ENCODE measurements at regions not wholly inside any gene's neighbourhood (a gene's known extent, or its start where the extent isn't known, plus 50 kb on each side); places are given as distances from the start of the nearest gene placed in this dataset.

DNA sequence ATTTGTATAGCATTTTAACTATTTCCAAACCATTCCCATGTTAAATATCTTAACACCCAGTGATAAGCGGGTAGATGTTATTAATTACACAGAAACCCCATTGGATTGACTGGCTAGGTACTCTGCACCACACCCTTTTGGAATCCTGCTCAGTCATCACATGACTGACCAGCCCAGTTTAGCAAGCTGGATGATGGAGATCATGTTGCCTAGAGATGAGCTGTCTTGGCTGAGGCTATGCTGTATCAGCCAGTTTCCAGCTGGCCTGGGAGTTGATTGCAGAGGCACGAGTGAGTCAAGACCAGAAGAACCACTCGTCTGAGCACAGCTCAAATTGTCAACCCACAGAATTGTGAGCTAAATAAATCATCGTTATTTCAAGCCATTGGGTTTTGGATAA lies 124.6 kb downstream of the ZNF621 start:
- TF ChIP-seq, protein P1, sequence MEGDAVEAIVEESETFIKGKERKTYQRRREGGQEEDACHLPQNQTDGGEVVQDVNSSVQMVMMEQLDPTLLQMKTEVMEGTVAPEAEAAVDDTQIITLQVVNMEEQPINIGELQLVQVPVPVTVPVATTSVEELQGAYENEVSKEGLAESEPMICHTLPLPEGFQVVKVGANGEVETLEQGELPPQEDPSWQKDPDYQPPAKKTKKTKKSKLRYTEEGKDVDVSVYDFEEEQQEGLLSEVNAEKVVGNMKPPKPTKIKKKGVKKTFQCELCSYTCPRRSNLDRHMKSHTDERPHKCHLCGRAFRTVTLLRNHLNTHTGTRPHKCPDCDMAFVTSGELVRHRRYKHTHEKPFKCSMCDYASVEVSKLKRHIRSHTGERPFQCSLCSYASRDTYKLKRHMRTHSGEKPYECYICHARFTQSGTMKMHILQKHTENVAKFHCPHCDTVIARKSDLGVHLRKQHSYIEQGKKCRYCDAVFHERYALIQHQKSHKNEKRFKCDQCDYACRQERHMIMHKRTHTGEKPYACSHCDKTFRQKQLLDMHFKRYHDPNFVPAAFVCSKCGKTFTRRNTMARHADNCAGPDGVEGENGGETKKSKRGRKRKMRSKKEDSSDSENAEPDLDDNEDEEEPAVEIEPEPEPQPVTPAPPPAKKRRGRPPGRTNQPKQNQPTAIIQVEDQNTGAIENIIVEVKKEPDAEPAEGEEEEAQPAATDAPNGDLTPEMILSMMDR (IDR thresholded peaks at IDR 0.05): no peak
- TF ChIP-seq ZFX (IDR thresholded peaks at IDR 0.05; ENCODE audit: borderline replicate concordance): no peak
